VCaP (cell line): ENCODE measurements at regions not wholly inside any gene's neighbourhood (a gene's known extent, or its start where the extent isn't known, plus 50 kb on each side); places are given as distances from the start of the nearest gene placed in this dataset.

Experiments
- H3K27ac ChIP-seq: fragments of 450-650 bp; 2 replicates; pipeline ENCODE4 v1.5.1; 2017
- CTCF ChIP-seq: fragments of 450-650 bp; conservative IDR thresholded peaks from 2 replicates; pipeline ENCODE4 v1.5.1; 2017; ENCODE audit warnings: mild to moderate bottlenecking, moderate library complexity

- no peak overlapping the region for H3K27ac ChIP-seq
- no peak for TF ChIP-seq CTCF
Observed at GRCh38 chr9:32218100-32218767, 166.2 kb upstream of the ACO1 start.

- H3K27ac ChIP-seq, result no peak overlapping the region
- no peak for TF ChIP-seq CTCF
Observed at GRCh38 chr9:32220750-32221149, 163.7 kb upstream of the ACO1 start.

- no peak for TF ChIP-seq CTCF
- no peak overlapping the region for H3K27ac ChIP-seq
Observed at GRCh38 chr9:32234451-32234850, 150.0 kb upstream of the ACO1 start.

- no peak overlapping the region for H3K27ac ChIP-seq
- TF ChIP-seq CTCF, result no peak
Observed at GRCh38 chr9:32247168-32247567, 137.3 kb upstream of the ACO1 start.

GRCh38 chr9:32248189-32248712 is 136.2 kb upstream of the ACO1 start:
- H3K27ac ChIP-seq, result no peak overlapping the region
- no peak for TF ChIP-seq CTCF

- peak; percentile 90 for TF ChIP-seq CTCF
- H3K27ac ChIP-seq, result no peak overlapping the region
Observed at GRCh38 chr9:32251539-32251938, 132.9 kb upstream of the ACO1 start.

- no peak for TF ChIP-seq CTCF
- no peak overlapping the region for H3K27ac ChIP-seq
Observed at GRCh38 chr9:32253731-32254130, 130.7 kb upstream of the ACO1 start.
